Testis (tissue), 2 donors: ENCODE measurements at regions not wholly inside any gene's neighbourhood (a gene's known extent, or its start where the extent isn't known, plus 50 kb on each side); places are given as distances from the start of the nearest gene placed in this dataset.

Experiments used
- CTCF ChIP-seq, 3 experiments: fragments of 450-650 bp in 2 of 3; fragments of 200-600 bp in 1 of 3; sonication (generic) in 1 of 3; IDR thresholded peaks; one replicate each; pipeline ENCODE4 v1.5.1; 2016 to 2019; ENCODE audit warnings: antibody characterized with exemption in 3 of 3, mild to moderate bottlenecking in 2 of 3, moderate library complexity in 1 of 3
- POLR2A ChIP-seq: fragments of 450-650 bp; IDR thresholded peaks from one replicate; pipeline ENCODE4 v1.6.1; 2017; ENCODE audit warnings: antibody characterized with exemption, mild to moderate bottlenecking, moderate library complexity

GRCh38 chr21:17414766-17415165, 98.1 kb upstream of the CXADR start:
- TF ChIP-seq CTCF (IDR thresholded peaks at IDR 0.05) (no peak), POLR2A (no peak)
